OCI-LY1 (cell line): ENCODE measurements at regions not wholly inside any gene's neighbourhood (a gene's known extent, or its start where the extent isn't known, plus 50 kb on each side); places are given as distances from the start of the nearest gene placed in this dataset.

ENCODE experiments used
- CTCF ChIP-seq: fragments of 200-600 bp; sonication (generic), shearing (Covaris generic); IDR thresholded peaks from 2 replicates; pipeline ENCODE4 v1.5.1; 2017; ENCODE audit warnings: mild to moderate bottlenecking, antibody characterized with exemption, low read length, moderate library complexity, mixed read lengths
- EZH2 ChIP-seq: fragments of 200-600 bp; sonication (generic), shearing (Covaris generic); IDR thresholded peaks from 2 replicates; pipeline ENCODE4 v1.8.0; 2017; ENCODE audit warnings: borderline replicate concordance, mixed run types, mild to moderate bottlenecking, antibody characterized with exemption, low read length, moderate library complexity, mixed read lengths

- no peak for TF ChIP-seq CTCF
- TF ChIP-seq EZH2 = no peak
Observed at GRCh38 chr14:98716133-98716532, 555.9 kb downstream of the BCL11B start.
